DMS79 (cell line): ENCODE measurements at regions not wholly inside any gene's neighbourhood (a gene's known extent, or its start where the extent isn't known, plus 50 kb on each side); places are given as distances from the start of the nearest gene placed in this dataset.

Source experiments
- DNase-seq: peaks from one replicate; lab custom pipeline; 2025; lab: John Stamatoyannopoulos, UW

DNA sequence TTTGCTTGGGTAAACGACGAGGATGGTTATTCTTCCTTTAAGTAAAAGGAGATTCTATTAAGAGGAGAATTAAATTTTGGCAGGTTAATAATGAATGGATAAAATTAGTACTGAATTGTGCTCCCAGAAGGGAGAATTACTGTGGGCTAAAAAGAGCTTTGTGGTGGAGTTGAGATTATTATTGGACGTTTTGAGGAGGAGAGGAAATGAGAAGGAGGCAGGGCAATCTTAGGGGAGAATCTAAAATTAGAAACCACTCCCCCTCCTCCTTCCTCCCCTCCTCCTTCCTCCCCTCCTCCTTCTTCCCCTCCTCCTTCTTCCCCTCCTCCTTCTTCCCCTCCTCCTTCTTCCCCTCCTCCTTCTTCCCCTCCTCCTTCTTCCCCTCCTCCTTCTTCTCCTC lies 331.8 kb downstream of the PRL start:
- DNase-seq: no peak

GRCh38 chr6:21965953-21966539 lies 330.8 kb downstream of the PRL start:
- DNase-seq: no peak

- DNase-seq: no peak
Observed at GRCh38 chr6:21967056-21967974, 329.5 kb downstream of the PRL start.

- no peak for DNase-seq
Observed at GRCh38 chr6:21968411-21968810, 328.4 kb downstream of the PRL start.

DNA sequence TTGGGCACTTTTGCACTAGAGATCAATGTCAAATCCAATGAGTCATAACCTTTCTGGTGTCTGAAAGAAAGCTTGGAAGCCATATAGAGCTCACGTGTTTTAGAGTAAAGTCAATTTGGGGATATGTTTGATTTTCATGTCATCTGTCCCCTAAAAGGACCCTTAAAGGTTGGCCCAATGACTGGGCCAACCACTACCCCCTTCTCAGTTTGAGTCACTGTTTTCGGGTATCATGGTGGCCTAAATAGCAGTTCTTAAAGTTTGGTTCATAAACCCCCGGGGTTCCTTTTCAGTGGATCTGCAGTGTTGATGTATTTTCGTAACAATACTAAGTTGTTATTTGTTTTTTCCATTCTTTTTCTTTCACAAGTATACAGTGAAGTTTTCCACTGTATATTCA lies 327.6 kb downstream of the PRL start:
- no peak for DNase-seq

DNA sequence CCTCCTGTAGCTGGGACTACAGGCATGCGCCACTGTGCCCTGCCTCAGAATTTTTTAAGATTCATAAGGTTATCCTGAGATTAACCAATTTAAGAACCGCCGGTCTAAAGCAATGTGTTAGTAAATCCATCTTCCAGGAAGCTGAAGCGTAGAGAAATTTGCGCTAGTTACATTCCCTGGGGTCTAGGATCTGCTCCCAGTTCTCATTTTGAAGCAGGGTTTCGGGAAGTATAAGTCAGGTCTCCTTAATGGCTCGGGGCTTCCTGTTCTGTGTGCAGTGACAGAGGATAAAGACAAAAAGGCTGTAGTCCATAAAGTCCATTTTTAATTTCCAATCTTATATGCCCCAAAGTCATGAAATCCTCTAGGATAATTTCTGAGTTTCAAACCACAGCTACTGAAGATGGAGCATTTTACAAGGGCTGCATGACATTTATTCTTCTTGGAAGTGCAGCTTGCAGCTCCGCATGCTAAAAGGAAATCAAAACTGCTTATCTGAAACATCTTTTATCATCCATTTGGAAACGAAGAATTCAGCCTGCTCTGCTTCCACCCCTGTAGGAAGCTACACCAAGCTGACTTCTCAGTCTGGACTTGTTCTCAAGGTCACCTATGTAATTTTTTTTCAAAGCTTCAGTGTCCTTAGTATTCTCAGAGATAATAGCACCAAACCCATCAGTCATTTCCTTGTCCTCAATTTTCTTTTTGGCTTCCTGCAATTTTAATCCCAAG lies 326.1 kb downstream of the PRL start:
- DNase-seq: no peak

DNA sequence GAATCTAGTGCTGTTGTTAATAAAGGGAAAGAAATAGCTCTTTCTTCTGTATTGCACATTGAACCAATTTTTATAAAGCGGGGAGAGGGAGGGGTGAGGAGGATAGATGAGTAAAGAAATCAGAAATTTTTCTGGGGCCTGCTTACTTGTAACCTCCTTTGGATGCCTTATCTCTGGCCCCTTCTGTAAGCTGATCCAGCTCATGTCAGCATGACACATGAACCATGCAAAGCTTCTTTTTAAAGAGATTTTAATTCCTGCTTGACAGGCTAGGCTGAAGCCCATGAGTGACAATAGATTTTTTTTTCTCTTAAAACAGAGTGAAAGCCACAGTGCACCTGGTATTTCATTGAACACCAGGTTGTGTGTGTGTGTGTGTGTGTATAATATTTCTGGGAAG lies 325.3 kb downstream of the PRL start:
- no peak for DNase-seq

- DNase-seq: no peak
Observed at GRCh38 chr6:21972516-21972915, 324.3 kb downstream of the PRL start.

DNA sequence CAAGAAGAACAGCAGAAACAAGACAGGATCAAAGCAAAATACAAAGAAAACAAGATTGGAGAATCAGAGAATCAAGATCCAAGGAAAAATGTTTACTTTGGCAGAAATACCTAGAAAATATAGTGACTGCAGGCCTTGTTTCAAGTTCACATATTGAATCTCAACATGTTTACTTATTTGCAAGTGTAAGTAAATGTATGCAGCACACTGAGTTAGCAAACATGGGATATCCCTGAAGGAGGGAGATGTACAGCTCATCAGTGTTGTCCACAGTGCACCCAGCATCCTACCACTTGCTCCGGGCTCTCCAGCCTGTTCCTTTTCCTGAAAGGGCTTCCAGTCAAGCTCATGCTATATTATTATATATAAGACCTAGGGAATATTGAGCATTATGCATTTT lies 319.5 kb downstream of the PRL start:
- DNase-seq: no peak

- DNase-seq: no peak
Observed at GRCh38 chr6:21981235-21981833, 315.5 kb downstream of the PRL start.

DNA sequence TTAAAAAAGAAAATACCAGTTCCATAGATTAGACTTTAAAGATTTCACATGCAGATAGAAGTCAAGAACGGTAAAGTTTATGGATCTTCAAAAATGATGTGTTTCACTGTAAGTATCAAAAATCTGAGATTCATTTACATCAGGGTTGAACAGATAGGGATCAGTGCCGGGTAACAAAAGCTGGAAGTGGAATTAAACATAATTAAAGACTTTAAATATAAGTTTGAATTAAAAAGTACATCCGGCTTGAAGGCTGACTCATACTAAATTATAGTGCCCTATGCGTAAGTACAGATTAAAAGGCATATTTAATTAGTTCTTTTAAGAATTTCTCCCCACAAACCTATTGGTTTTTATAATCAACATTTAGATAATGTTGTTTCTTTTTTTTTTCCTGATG lies 312.7 kb downstream of the PRL start:
- no peak for DNase-seq

DNA sequence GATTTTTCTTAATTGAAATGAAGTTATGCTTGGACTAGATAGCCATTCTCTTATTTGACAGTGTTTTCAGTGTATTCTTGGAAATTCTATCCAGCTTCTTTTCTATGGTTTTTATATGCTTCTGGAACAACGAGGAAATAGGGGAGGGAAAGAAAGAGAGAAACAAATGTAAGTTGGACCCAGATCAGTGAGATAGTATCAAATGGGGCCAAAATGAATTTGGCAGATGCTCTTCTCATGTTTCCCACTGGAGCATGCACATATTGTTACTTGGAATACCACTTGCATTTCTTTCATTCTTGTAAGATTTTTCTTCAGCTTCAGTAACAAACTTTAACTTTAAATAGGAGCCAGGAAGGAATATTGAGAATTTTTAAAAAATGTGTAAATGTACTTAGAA lies 312.3 kb downstream of the PRL start:
- DNase-seq: no peak

DNA sequence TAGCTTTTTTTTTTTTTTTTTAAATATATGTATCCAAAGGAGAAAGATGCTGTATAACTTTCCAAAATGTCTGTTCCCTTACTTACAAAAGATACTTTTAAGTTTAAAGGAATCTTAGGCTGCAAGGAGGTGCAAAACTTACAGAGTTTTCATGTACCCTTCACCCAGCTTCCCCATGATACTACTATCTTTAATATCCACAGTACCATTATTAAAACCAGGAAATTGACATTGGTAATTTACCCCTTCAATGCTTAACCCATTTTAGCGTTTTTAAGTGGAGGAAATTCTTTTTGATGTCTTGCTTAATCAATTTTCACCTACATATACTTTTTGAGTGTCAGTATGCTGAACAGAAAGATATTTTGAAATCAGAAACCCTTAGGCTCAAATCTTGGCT lies 310.9 kb downstream of the PRL start:
- DNase-seq: no peak

- DNase-seq: no peak
Observed at GRCh38 chr6:21986703-21987102, 310.1 kb downstream of the PRL start.

- DNase-seq: no peak
Observed at GRCh38 chr6:21987501-21987957, 309.3 kb downstream of the PRL start.

DNA sequence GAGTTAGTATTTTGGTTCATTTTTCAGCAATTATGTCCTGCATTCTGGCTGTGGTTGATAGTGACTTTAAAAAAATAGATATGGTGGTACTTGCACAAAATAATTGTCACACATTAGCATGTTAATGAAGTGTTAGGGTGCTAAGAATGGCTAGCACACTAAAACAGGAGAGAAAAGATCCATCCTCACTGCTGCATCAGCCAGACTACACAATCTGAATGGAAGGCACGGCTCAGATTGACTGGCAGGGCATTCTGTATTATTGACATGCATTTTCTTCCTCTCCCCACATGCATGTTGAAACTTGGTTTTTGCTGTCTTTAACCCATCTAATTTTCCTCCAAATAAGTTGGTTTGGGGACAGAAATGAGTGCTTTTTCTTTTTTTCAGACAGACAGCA lies 306.3 kb downstream of the PRL start:
- DNase-seq: no peak

GRCh38 chr6:21992178-21992967 lies 304.5 kb downstream of the PRL start:
- DNase-seq: no peak

GRCh38 chr6:21993841-21994240 lies 303.0 kb downstream of the PRL start:
- DNase-seq: no peak

GRCh38 chr6:21994821-21995220 lies 302.0 kb downstream of the PRL start:
- no peak for DNase-seq

DNA sequence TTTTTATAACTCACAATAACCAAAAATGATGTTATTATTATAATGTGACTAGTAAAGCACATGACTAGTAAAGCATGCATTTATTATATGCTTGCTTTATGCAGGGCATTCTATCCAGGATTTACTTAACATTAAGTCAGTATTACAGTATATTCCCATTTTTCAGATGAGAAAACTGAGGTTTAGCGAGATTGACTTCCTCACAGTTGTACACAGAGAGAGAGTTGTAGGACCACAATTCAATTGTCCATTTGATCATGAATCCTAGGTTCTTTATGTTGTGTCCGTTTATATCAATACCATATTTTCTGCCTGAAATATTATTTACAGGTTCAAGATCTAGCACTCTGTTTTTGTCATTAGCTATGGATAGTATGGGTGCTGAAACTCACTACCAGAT lies 301.5 kb downstream of the PRL start:
- DNase-seq: no peak

- no peak for DNase-seq
Observed at GRCh38 chr6:21996425-21997118, 300.3 kb downstream of the PRL start.
